ENCODE measurements at regions not wholly inside any gene's neighbourhood (a gene's known extent, or its start where the extent isn't known, plus 50 kb on each side); places are given as distances from the start of the nearest gene placed in this dataset.

DNA sequence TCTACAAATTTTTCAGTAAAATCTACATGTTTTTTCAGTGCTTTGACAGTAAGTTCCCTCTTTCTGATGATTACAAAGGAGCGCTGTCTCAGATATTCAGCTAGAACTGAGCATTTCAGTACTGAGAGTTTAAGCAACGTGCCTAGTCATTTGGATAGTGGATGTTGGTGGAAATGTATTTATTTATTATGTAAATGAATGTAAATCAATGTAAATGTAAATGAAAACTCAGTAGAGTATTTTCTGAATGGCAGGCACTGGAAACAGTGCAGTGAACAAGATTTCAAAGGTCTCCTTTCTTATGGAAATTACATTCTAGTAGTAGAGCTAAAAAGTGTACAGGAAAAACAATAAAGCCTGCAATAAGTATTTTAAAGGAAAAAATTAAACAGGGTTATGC is 370.2 kb upstream of the SPANXN4 start:
- intact Hi-C loops (cut with micrococcal nuclease; ENCODE audit: unreplicated experiment), result no loop called here
- Histone ChIP-seq H3K27me3 (ENCODE audit: control insufficient read depth, insufficient read depth, low read length) (no peaks in the 10 kb centered on the region), H3K36me3 (ENCODE audit: control insufficient read depth, insufficient read depth, low read length) (no peaks in the 10 kb centered on the region), H3K4me1 (ENCODE audit: control insufficient read depth, insufficient read depth, low read length) (no peaks in the 10 kb centered on the region), H3K9me3 (ENCODE audit: control insufficient read depth, insufficient read depth, low read depth, low read length) (no peaks in the 10 kb centered on the region), H3K27ac (ENCODE audit: low read length) (no peak overlapping the region), H3K4me3 (ENCODE audit: low read depth in 2 of 2, low read length in 2 of 2) (no peak overlapping the region)
- in situ Hi-C loops (cut with HindIII; ENCODE audit: low pct_unique_long_range_greater_than_20kb, low sequenced_read_pairs), result no loop called here
- BruUV-seq (replicated peaks), result no TSS peak
- POLR2A ChIA-PET, result no interaction called here
- no peak for DNase-seq (ENCODE audit: low read depth, low spot score)
- CTCF ChIA-PET, result no interaction called here
- ATAC-seq, result no peak
- TF ChIP-seq SIN3A (IDR thresholded peaks at IDR 0.05; ENCODE audit: borderline replicate concordance, insufficient read depth, low read depth, low read length) (no peak), POLR2AphosphoS5 (IDR thresholded peaks at IDR 0.05; ENCODE audit: low read depth, low read length) (no peak), TCF7L2 (IDR thresholded peaks at IDR 0.05; ENCODE audit: low read depth, low read length) (no peak), CTCF (IDR thresholded peaks at IDR 0.05) (no peak)
- TF ChIP-seq, protein P1, sequence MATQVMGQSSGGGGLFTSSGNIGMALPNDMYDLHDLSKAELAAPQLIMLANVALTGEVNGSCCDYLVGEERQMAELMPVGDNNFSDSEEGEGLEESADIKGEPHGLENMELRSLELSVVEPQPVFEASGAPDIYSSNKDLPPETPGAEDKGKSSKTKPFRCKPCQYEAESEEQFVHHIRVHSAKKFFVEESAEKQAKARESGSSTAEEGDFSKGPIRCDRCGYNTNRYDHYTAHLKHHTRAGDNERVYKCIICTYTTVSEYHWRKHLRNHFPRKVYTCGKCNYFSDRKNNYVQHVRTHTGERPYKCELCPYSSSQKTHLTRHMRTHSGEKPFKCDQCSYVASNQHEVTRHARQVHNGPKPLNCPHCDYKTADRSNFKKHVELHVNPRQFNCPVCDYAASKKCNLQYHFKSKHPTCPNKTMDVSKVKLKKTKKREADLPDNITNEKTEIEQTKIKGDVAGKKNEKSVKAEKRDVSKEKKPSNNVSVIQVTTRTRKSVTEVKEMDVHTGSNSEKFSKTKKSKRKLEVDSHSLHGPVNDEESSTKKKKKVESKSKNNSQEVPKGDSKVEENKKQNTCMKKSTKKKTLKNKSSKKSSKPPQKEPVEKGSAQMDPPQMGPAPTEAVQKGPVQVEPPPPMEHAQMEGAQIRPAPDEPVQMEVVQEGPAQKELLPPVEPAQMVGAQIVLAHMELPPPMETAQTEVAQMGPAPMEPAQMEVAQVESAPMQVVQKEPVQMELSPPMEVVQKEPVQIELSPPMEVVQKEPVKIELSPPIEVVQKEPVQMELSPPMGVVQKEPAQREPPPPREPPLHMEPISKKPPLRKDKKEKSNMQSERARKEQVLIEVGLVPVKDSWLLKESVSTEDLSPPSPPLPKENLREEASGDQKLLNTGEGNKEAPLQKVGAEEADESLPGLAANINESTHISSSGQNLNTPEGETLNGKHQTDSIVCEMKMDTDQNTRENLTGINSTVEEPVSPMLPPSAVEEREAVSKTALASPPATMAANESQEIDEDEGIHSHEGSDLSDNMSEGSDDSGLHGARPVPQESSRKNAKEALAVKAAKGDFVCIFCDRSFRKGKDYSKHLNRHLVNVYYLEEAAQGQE (IDR thresholded peaks at IDR 0.05; ENCODE audit: insufficient read depth in 1 of 2, low read depth in 2 of 2, low read length in 1 of 2), result no peak

DNA sequence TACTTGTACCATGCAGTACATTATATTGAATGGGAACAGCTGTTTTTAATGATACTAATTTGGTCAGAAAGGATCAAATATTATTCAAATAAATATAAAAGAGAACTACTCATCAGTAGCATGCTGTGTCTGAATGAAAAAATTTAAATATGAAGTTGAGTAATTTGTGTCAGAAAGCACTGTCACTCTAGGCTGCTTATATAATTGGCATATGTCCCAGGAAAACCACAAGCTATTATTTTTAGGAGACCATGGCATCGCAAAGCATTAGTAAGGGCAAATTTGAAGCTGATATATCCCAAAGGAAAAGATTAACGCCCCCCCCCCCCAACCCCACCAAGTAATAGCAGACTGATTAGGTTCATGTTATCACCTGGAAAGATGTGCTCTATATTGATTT is 388.5 kb upstream of the SPANXN4 start:
- DNase-seq (ENCODE audit: low read depth, low spot score) (no peak), ATAC-seq (no peak)
- H3K9me3 ChIP-seq (ENCODE audit: control insufficient read depth, insufficient read depth, low read depth, low read length), result no peaks in the 10 kb centered on the region
- intact Hi-C loops (cut with micrococcal nuclease; ENCODE audit: unreplicated experiment), result no loop called here
- H3K4me3 ChIP-seq (ENCODE audit: low read depth in 2 of 2, low read length in 2 of 2), result no peak overlapping the region
- no peaks in the 10 kb centered on the region for H3K27me3 ChIP-seq (ENCODE audit: control insufficient read depth, insufficient read depth, low read length)
- H3K36me3 ChIP-seq (ENCODE audit: control insufficient read depth, insufficient read depth, low read length), result no peaks in the 10 kb centered on the region
- ChIA-PET CTCF (no interaction called here), POLR2A (no interaction called here)
- TF ChIP-seq POLR2AphosphoS5 (IDR thresholded peaks at IDR 0.05; ENCODE audit: low read depth, low read length), result no peak
- in situ Hi-C loops (cut with HindIII; ENCODE audit: low pct_unique_long_range_greater_than_20kb, low sequenced_read_pairs), result no loop called here
- BruUV-seq (replicated peaks), result no TSS peak
- no peaks in the 10 kb centered on the region for H3K4me1 ChIP-seq (ENCODE audit: control insufficient read depth, insufficient read depth, low read length)
- no peak overlapping the region for H3K27ac ChIP-seq (ENCODE audit: low read length)

- Histone ChIP-seq H3K9me3 (ENCODE audit: control insufficient read depth, insufficient read depth, low read depth, low read length) (no peaks in the 10 kb centered on the region), H3K4me3 (ENCODE audit: low read depth in 2 of 2, low read length in 2 of 2) (no peak overlapping the region), H3K36me3 (ENCODE audit: control insufficient read depth, insufficient read depth, low read length) (no peaks in the 10 kb centered on the region), H3K4me1 (ENCODE audit: control insufficient read depth, insufficient read depth, low read length) (no peaks in the 10 kb centered on the region), H3K27ac (ENCODE audit: low read length) (no peak overlapping the region), H3K27me3 (ENCODE audit: control insufficient read depth, insufficient read depth, low read length) (no peaks in the 10 kb centered on the region)
- DNase-seq (ENCODE audit: low read depth, low spot score) (no peak), ATAC-seq (no peak)
- intact Hi-C loops (cut with micrococcal nuclease; ENCODE audit: unreplicated experiment) (no loop called here), in situ Hi-C loops (cut with HindIII; ENCODE audit: low pct_unique_long_range_greater_than_20kb, low sequenced_read_pairs) (no loop called here)
- POLR2A ChIA-PET, result no interaction called here
- no TSS peak for BruUV-seq (replicated peaks)
- CTCF ChIA-PET, result no interaction called here
- TF ChIP-seq, protein P1 (IDR thresholded peaks at IDR 0.05; ENCODE audit: insufficient read depth in 1 of 2, low read depth in 2 of 2, low read length in 1 of 2), result no peak
- TF ChIP-seq SIN3A (IDR thresholded peaks at IDR 0.05; ENCODE audit: borderline replicate concordance, insufficient read depth, low read depth, low read length) (no peak), CTCF (IDR thresholded peaks at IDR 0.05) (no peak), POLR2AphosphoS5 (IDR thresholded peaks at IDR 0.05; ENCODE audit: low read depth, low read length) (no peak), TCF7L2 (IDR thresholded peaks at IDR 0.05; ENCODE audit: low read depth, low read length) (no peak)
Observed at GRCh38 chrX:142616636-142617035, 409.1 kb upstream of the SPANXN4 start.
